Activated CD8-positive, alpha-beta memory T cell treated with anti-CD3 and anti-CD28 coated beads, Interleukin-2, amount 10 ng/mL, durations not matched to agents 7 days and 5 days (primary cell): ENCODE measurements at regions not wholly inside any gene's neighbourhood (a gene's known extent, or its start where the extent isn't known, plus 50 kb on each side); places are given as distances from the start of the nearest gene placed in this dataset.

ENCODE experiments used
- ATAC-seq: fragments of 150-1000 bp; cut with Tn5 transposase; one replicate; pipeline ENCODE4 v1.10.0; 2021; ENCODE audit warnings: moderate library complexity
- CTCF ChIA-PET: fragments of 350-600 bp; sonication (Branson Sonifier 250); formaldehyde crosslinking; loops from one replicate; lab custom pipeline; 2021; ENCODE audit warnings: antibody characterized with exemption; lab: Charles Lee
- DNase-seq: peaks from one replicate; pipeline ENCODE4 v3.0.0-alpha.2; 2020
- H3K27ac Mint-ChIP-seq: one replicate; pipeline ENCODE4 v1.8.0; 2021; ENCODE audit warnings: mild to moderate bottlenecking, mixed read lengths
- H3K27me3 Mint-ChIP-seq: one replicate; pipeline ENCODE4 v1.8.0; 2021; ENCODE audit warnings: mixed read lengths
- H3K36me3 Mint-ChIP-seq: one replicate; pipeline ENCODE4 v1.8.0; 2021; ENCODE audit warnings: mild to moderate bottlenecking, mixed read lengths
- H3K4me1 Mint-ChIP-seq: one replicate; pipeline ENCODE4 v1.8.0; 2021; ENCODE audit warnings: mixed read lengths
- H3K4me3 Mint-ChIP-seq: one replicate; pipeline ENCODE4 v1.8.0; 2021; ENCODE audit warnings: mild to moderate bottlenecking, moderate library complexity, mixed read lengths
- H3K9me3 Mint-ChIP-seq: one replicate; pipeline ENCODE4 v1.8.0; 2022; ENCODE audit warnings: low read depth, mixed read lengths

GRCh38 chr10:78867555-78867939 is 201.2 kb upstream of the ZMIZ1 start:
- Mint-ChIP-seq H3K9me3 (no peaks in the 10 kb centered on the region), H3K4me1 (no peaks in the 10 kb centered on the region), H3K36me3 (no peaks in the 10 kb centered on the region), H3K27me3 (peaks cover 8% of the 10 kb centered on the region), H3K4me3 (no peak overlapping the region), H3K27ac (no peak overlapping the region)
- no peak for DNase-seq
- no peak for ATAC-seq
- CTCF ChIA-PET, result no interaction called here

- Mint-ChIP-seq H3K9me3 (no peaks in the 10 kb centered on the region), H3K36me3 (no peaks in the 10 kb centered on the region), H3K4me1 (no peaks in the 10 kb centered on the region), H3K4me3 (no peak overlapping the region), H3K27me3 (peaks cover 8% of the 10 kb centered on the region), H3K27ac (no peak overlapping the region)
- CTCF ChIA-PET, result no interaction called here
- no peak for ATAC-seq
- no peak for DNase-seq
Observed at GRCh38 chr10:78868048-78868447, 200.7 kb upstream of the ZMIZ1 start.

GRCh38 chr10:78868456-78868855 is 200.3 kb upstream of the ZMIZ1 start:
- no peaks in the 10 kb centered on the region for H3K9me3 Mint-ChIP-seq
- CTCF ChIA-PET, result no interaction called here

GRCh38 chr10:78868861-78869260 is 199.9 kb upstream of the ZMIZ1 start:
- H3K9me3 Mint-ChIP-seq, result no peaks in the 10 kb centered on the region
- H3K27me3 Mint-ChIP-seq, result peaks cover 15% of the 10 kb centered on the region
- no peak for DNase-seq
- H3K4me1 Mint-ChIP-seq, result no peaks in the 10 kb centered on the region
- no peak for ATAC-seq
- no peak overlapping the region for H3K27ac Mint-ChIP-seq
- H3K36me3 Mint-ChIP-seq, result no peaks in the 10 kb centered on the region
- CTCF ChIA-PET, result no interaction called here
- H3K4me3 Mint-ChIP-seq, result no peak overlapping the region

More at GRCh38 chr10:78868456-78868855, 200.3 kb upstream of the ZMIZ1 start:
- H3K36me3 Mint-ChIP-seq, result no peaks in the 10 kb centered on the region
- no peaks in the 10 kb centered on the region for H3K4me1 Mint-ChIP-seq
- H3K4me3 Mint-ChIP-seq, result no peak overlapping the region
- DNase-seq, result no peak
- ATAC-seq, result no peak
- H3K27me3 Mint-ChIP-seq, result peaks cover 10% of the 10 kb centered on the region
- no peak overlapping the region for H3K27ac Mint-ChIP-seq

GRCh38 chr10:78869508-78870454 is 199.0 kb upstream of the ZMIZ1 start:
- CTCF ChIA-PET, result no interaction called here
- Mint-ChIP-seq H3K9me3 (no peaks in the 10 kb centered on the region), H3K4me3 (no peak overlapping the region), H3K36me3 (no peaks in the 10 kb centered on the region), H3K4me1 (no peaks in the 10 kb centered on the region), H3K27me3 (peaks cover 21% of the 10 kb centered on the region), H3K27ac (no peak overlapping the region)
- no peak for ATAC-seq
- DNase-seq, result no peak

- CTCF ChIA-PET, result no interaction called here
- H3K27ac Mint-ChIP-seq, result no peak overlapping the region
- H3K27me3 Mint-ChIP-seq, result peaks cover 24% of the 10 kb centered on the region
- no peaks in the 10 kb centered on the region for H3K4me1 Mint-ChIP-seq
- ATAC-seq, result no peak
- H3K36me3 Mint-ChIP-seq, result no peaks in the 10 kb centered on the region
- no peak overlapping the region for H3K4me3 Mint-ChIP-seq
- DNase-seq, result no peak
- H3K9me3 Mint-ChIP-seq, result no peaks in the 10 kb centered on the region
Observed at GRCh38 chr10:78870458-78870857, 198.3 kb upstream of the ZMIZ1 start.

GRCh38 chr10:78871796-78872195 is 197.0 kb upstream of the ZMIZ1 start:
- Mint-ChIP-seq H3K27ac (no peak overlapping the region), H3K4me1 (no peaks in the 10 kb centered on the region), H3K27me3 (peaks cover 28% of the 10 kb centered on the region), H3K9me3 (no peaks in the 10 kb centered on the region), H3K4me3 (no peak overlapping the region), H3K36me3 (no peaks in the 10 kb centered on the region)
- DNase-seq (no peak), ATAC-seq (no peak)
- CTCF ChIA-PET, result no interaction called here

- Mint-ChIP-seq H3K9me3 (no peaks in the 10 kb centered on the region), H3K36me3 (no peaks in the 10 kb centered on the region), H3K4me1 (no peaks in the 10 kb centered on the region), H3K27ac (no peak overlapping the region), H3K4me3 (no peak overlapping the region), H3K27me3 (peaks cover 28% of the 10 kb centered on the region)
- CTCF ChIA-PET, result no interaction called here
- DNase-seq (no peak), ATAC-seq (no peak)
Observed at GRCh38 chr10:78873413-78873812, 195.4 kb upstream of the ZMIZ1 start.

GRCh38 chr10:78875331-78875877 is 193.4 kb upstream of the ZMIZ1 start:
- peaks cover under 1% of the 10 kb centered on the region for H3K9me3 Mint-ChIP-seq
- no peaks in the 10 kb centered on the region for H3K4me1 Mint-ChIP-seq
- H3K27ac Mint-ChIP-seq, result no peak overlapping the region
- peaks cover 37% of the 10 kb centered on the region for H3K27me3 Mint-ChIP-seq
- peaks cover 2% of the 10 kb centered on the region for H3K36me3 Mint-ChIP-seq
- DNase-seq (no peak), ATAC-seq (no peak)
- no peak overlapping the region for H3K4me3 Mint-ChIP-seq
- CTCF ChIA-PET, result no interaction called here

GRCh38 chr10:78875932-78876331 is 192.8 kb upstream of the ZMIZ1 start:
- Mint-ChIP-seq H3K27me3 (peaks cover 39% of the 10 kb centered on the region), H3K9me3 (peaks cover 3% of the 10 kb centered on the region), H3K36me3 (peaks cover 2% of the 10 kb centered on the region), H3K4me1 (no peaks in the 10 kb centered on the region), H3K27ac (no peak overlapping the region), H3K4me3 (no peak overlapping the region)
- CTCF ChIA-PET, result no interaction called here
- no peak for DNase-seq
- no peak for ATAC-seq

- DNase-seq (no peak), ATAC-seq (no peak)
- Mint-ChIP-seq H3K27ac (no peak overlapping the region), H3K36me3 (peaks cover 2% of the 10 kb centered on the region), H3K9me3 (peaks cover 3% of the 10 kb centered on the region), H3K4me3 (no peak overlapping the region), H3K4me1 (no peaks in the 10 kb centered on the region), H3K27me3 (peaks cover 35% of the 10 kb centered on the region)
- CTCF ChIA-PET, result no interaction called here
Observed at GRCh38 chr10:78876449-78876848, 192.3 kb upstream of the ZMIZ1 start.

GRCh38 chr10:78879621-78880020 is 189.1 kb upstream of the ZMIZ1 start:
- no peaks in the 10 kb centered on the region for H3K4me1 Mint-ChIP-seq
- peaks cover 33% of the 10 kb centered on the region for H3K27me3 Mint-ChIP-seq
- H3K27ac Mint-ChIP-seq, result no peak overlapping the region
- CTCF ChIA-PET, result no interaction called here
- peaks cover 2% of the 10 kb centered on the region for H3K36me3 Mint-ChIP-seq
- no peak overlapping the region for H3K4me3 Mint-ChIP-seq
- H3K9me3 Mint-ChIP-seq, result peaks cover 3% of the 10 kb centered on the region
- ATAC-seq (no peak), DNase-seq (no peak)

GRCh38 chr10:78886129-78886528 is 182.6 kb upstream of the ZMIZ1 start:
- H3K4me1 Mint-ChIP-seq, result no peaks in the 10 kb centered on the region
- ATAC-seq (no peak), DNase-seq (no peak)
- H3K27ac Mint-ChIP-seq, result no peak overlapping the region
- H3K4me3 Mint-ChIP-seq, result no peak overlapping the region
- CTCF ChIA-PET, result interaction anchor here (0.9 kb wide), 1 partner anchor 309 kb away, joined by 4 read pairs; no protein-coding TSS in a partner anchor
- H3K27me3 Mint-ChIP-seq, result peaks cover 20% of the 10 kb centered on the region
- H3K36me3 Mint-ChIP-seq, result no peaks in the 10 kb centered on the region
- H3K9me3 Mint-ChIP-seq, result peaks cover 3% of the 10 kb centered on the region

GRCh38 chr10:78889536-78890063 is 179.2 kb upstream of the ZMIZ1 start:
- no peak overlapping the region for H3K4me3 Mint-ChIP-seq
- no peak for DNase-seq
- H3K4me1 Mint-ChIP-seq, result peaks cover 1% of the 10 kb centered on the region
- CTCF ChIA-PET, result interaction anchor here (0.9 to 1.3 kb wide), 2 partner anchors 85 to 306 kb away, joined by 3 to 5 read pairs; no protein-coding TSS in a partner anchor
- H3K27ac Mint-ChIP-seq, result no peak overlapping the region
- H3K36me3 Mint-ChIP-seq, result no peaks in the 10 kb centered on the region
- H3K27me3 Mint-ChIP-seq, result peaks cover 8% of the 10 kb centered on the region
- ATAC-seq, result no peak
- H3K9me3 Mint-ChIP-seq, result peaks cover 3% of the 10 kb centered on the region
